SK-N-SH (cell line): ENCODE measurements at regions not wholly inside any gene's neighbourhood (a gene's known extent, or its start where the extent isn't known, plus 50 kb on each side); places are given as distances from the start of the nearest gene placed in this dataset.

Experiments used
- CTCF ChIP-seq: fragments of 200-600 bp; sonication (generic); IDR thresholded peaks from 2 replicates; pipeline ENCODE4 v1.6.1; 2017; ENCODE audit warnings: antibody characterized with exemption, mild to moderate bottlenecking, moderate library complexity
- TF ChIP-seq, protein P1 (sequence below): IDR thresholded peaks from 2 replicates; pipeline ENCODE4 v1.6.1; 2012; ENCODE audit warnings: mild to moderate bottlenecking, low read depth, low read length, moderate library complexity

- no peak for TF ChIP-seq CTCF
- TF ChIP-seq, protein P1, sequence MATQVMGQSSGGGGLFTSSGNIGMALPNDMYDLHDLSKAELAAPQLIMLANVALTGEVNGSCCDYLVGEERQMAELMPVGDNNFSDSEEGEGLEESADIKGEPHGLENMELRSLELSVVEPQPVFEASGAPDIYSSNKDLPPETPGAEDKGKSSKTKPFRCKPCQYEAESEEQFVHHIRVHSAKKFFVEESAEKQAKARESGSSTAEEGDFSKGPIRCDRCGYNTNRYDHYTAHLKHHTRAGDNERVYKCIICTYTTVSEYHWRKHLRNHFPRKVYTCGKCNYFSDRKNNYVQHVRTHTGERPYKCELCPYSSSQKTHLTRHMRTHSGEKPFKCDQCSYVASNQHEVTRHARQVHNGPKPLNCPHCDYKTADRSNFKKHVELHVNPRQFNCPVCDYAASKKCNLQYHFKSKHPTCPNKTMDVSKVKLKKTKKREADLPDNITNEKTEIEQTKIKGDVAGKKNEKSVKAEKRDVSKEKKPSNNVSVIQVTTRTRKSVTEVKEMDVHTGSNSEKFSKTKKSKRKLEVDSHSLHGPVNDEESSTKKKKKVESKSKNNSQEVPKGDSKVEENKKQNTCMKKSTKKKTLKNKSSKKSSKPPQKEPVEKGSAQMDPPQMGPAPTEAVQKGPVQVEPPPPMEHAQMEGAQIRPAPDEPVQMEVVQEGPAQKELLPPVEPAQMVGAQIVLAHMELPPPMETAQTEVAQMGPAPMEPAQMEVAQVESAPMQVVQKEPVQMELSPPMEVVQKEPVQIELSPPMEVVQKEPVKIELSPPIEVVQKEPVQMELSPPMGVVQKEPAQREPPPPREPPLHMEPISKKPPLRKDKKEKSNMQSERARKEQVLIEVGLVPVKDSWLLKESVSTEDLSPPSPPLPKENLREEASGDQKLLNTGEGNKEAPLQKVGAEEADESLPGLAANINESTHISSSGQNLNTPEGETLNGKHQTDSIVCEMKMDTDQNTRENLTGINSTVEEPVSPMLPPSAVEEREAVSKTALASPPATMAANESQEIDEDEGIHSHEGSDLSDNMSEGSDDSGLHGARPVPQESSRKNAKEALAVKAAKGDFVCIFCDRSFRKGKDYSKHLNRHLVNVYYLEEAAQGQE = no peak
Observed at GRCh38 chr10:61541960-61542359, 88.8 kb upstream of the TMEM26 start.
